ENCODE measurements at regions not wholly inside any gene's neighbourhood (a gene's known extent, or its start where the extent isn't known, plus 50 kb on each side); places are given as distances from the start of the nearest gene placed in this dataset.
"Not testable (repeated sequence)": the region's sequence is repeated elsewhere in the genome, so short reads cannot be mapped to it uniquely, and the experiment has no call there.

- TF ChIP-seq POLR2AphosphoS5 (IDR thresholded peaks at IDR 0.05): no peak
- no peak for TF ChIP-seq CTCF (IDR thresholded peaks at IDR 0.05)
- TF ChIP-seq POLR2A (IDR thresholded peaks at IDR 0.05): no peak
- no peak for TF ChIP-seq EP300 (IDR thresholded peaks at IDR 0.05; ENCODE audit: low read depth)
- intact Hi-C loops (cut with DNase I; ENCODE audit: low total_unique reads) (no loop called here), in situ Hi-C loops (cut with MboI; ENCODE audit: low pct_ligation_motif_present in 1 of 4, low pct_unique_long_range_greater_than_20kb in 1 of 4, low sequenced_read_pairs in 3 of 4) (no loop called here)
- 75% methylated on average over 1 of the region's 1 CpG; no CpG with 5 or more reads in 1 of the 2 donors for WGBS, 2 donors (ENCODE audit: low coverage in 1 of 2)
- no peaks in the 10 kb centered on the region for H3K36me3 ChIP-seq
- H3K4me1 ChIP-seq: no peaks in the 10 kb centered on the region
- no peaks in the 10 kb centered on the region for H3K27me3 ChIP-seq
- DNase-seq: no peak
- H3K4me3 ChIP-seq: no peak overlapping the region
- no peak overlapping the region for H3K27ac ChIP-seq
- no peaks in the 10 kb centered on the region for H3K9me3 ChIP-seq
Measured at GRCh38 chr13:68895696-68896095, 1211.9 kb upstream of the ATXN8OS start.

GRCh38 chr13:68893721-68894120, 1213.9 kb upstream of the ATXN8OS start:
- 20 to 38% methylated on average over 1 to 2 of the region's 2 CpGs for WGBS, 2 donors (ENCODE audit: low coverage in 1 of 2)
- H3K4me3 ChIP-seq; H3K36me3 ChIP-seq; H3K27me3 ChIP-seq; DNase-seq; H3K9me3 ChIP-seq; H3K4me1 ChIP-seq; intact Hi-C loops (cut with DNase I; ENCODE audit: low total_unique reads); H3K27ac ChIP-seq; in situ Hi-C loops (cut with MboI; ENCODE audit: low pct_ligation_motif_present in 1 of 4, low pct_unique_long_range_greater_than_20kb in 1 of 4, low sequenced_read_pairs in 3 of 4): not testable (repeated sequence)

GRCh38 chr13:68892596-68892995, 1215.0 kb upstream of the ATXN8OS start:
- H3K27me3 ChIP-seq; H3K4me1 ChIP-seq; H3K9me3 ChIP-seq; DNase-seq; H3K4me3 ChIP-seq; H3K27ac ChIP-seq; H3K36me3 ChIP-seq; in situ Hi-C loops (cut with MboI; ENCODE audit: low pct_ligation_motif_present in 1 of 4, low pct_unique_long_range_greater_than_20kb in 1 of 4, low sequenced_read_pairs in 3 of 4); intact Hi-C loops (cut with DNase I; ENCODE audit: low total_unique reads): not testable (repeated sequence)
- 38 to 42% methylated on average over 3 of the region's 3 CpGs for WGBS, 2 donors (ENCODE audit: low coverage in 1 of 2)

GRCh38 chr13:68890101-68890500, 1217.5 kb upstream of the ATXN8OS start:
- H3K27me3 ChIP-seq; intact Hi-C loops (cut with DNase I; ENCODE audit: low total_unique reads); in situ Hi-C loops (cut with MboI; ENCODE audit: low pct_ligation_motif_present in 1 of 4, low pct_unique_long_range_greater_than_20kb in 1 of 4, low sequenced_read_pairs in 3 of 4); H3K27ac ChIP-seq; H3K4me3 ChIP-seq; H3K36me3 ChIP-seq; DNase-seq; H3K9me3 ChIP-seq; H3K4me1 ChIP-seq: not testable (repeated sequence)
- 80 to 89% methylated on average over 7 of the region's 7 CpGs for WGBS, 2 donors (ENCODE audit: low coverage in 1 of 2)

GRCh38 chr13:68888832-68889231, 1218.8 kb upstream of the ATXN8OS start:
- no peaks in the 10 kb centered on the region for H3K9me3 ChIP-seq
- TF ChIP-seq POLR2A (IDR thresholded peaks at IDR 0.05) (no peak), CTCF (IDR thresholded peaks at IDR 0.05) (no peak), EP300 (IDR thresholded peaks at IDR 0.05; ENCODE audit: low read depth) (no peak), POLR2AphosphoS5 (IDR thresholded peaks at IDR 0.05) (no peak)
- in situ Hi-C loops (cut with MboI; ENCODE audit: low pct_ligation_motif_present in 1 of 4, low pct_unique_long_range_greater_than_20kb in 1 of 4, low sequenced_read_pairs in 3 of 4) (no loop called here), intact Hi-C loops (cut with DNase I; ENCODE audit: low total_unique reads) (no loop called here)
- H3K27me3 ChIP-seq: no peaks in the 10 kb centered on the region
- no peaks in the 10 kb centered on the region for H3K4me1 ChIP-seq
- WGBS, 2 donors (ENCODE audit: low coverage in 1 of 2): 40 to 53% methylated on average over 3 to 4 of the region's 4 CpGs
- no peak overlapping the region for H3K4me3 ChIP-seq
- no peak overlapping the region for H3K27ac ChIP-seq
- DNase-seq: no peak
- H3K36me3 ChIP-seq: no peaks in the 10 kb centered on the region

GRCh38 chr13:68872338-68872737, 1235.3 kb upstream of the ATXN8OS start:
- Histone ChIP-seq H3K9me3 (no peaks in the 10 kb centered on the region), H3K27me3 (no peaks in the 10 kb centered on the region), H3K4me3 (no peak overlapping the region), H3K36me3 (no peaks in the 10 kb centered on the region), H3K27ac (no peak overlapping the region), H3K4me1 (no peaks in the 10 kb centered on the region)
- intact Hi-C loops (cut with DNase I; ENCODE audit: low total_unique reads): no loop called here
- in situ Hi-C loops (cut with MboI; ENCODE audit: low pct_ligation_motif_present in 1 of 4, low pct_unique_long_range_greater_than_20kb in 1 of 4, low sequenced_read_pairs in 3 of 4): no loop called here
- TF ChIP-seq EP300 (IDR thresholded peaks at IDR 0.05; ENCODE audit: low read depth) (no peak), POLR2AphosphoS5 (IDR thresholded peaks at IDR 0.05) (no peak), CTCF (IDR thresholded peaks at IDR 0.05) (no peak), POLR2A (IDR thresholded peaks at IDR 0.05) (no peak)
- DNase-seq: no peak
- 76 to 85% methylated on average over 2 of the region's 2 CpGs for WGBS, 2 donors (ENCODE audit: low coverage in 1 of 2)

Data from transverse colon (tissue), 4 donors.